ENCODE measurements at regions not wholly inside any gene's neighbourhood (a gene's known extent, or its start where the extent isn't known, plus 50 kb on each side); places are given as distances from the start of the nearest gene placed in this dataset.

- DNase-seq: no peak
These were observed 77.4 kb upstream of the CD93 start for GRCh38 chr20:23163562-23163961.

GRCh38 chr20:23162887-23163286 lies 76.8 kb upstream of the CD93 start:
- no peak for DNase-seq

- peak; percentile 18 for DNase-seq
These were observed 76.0 kb upstream of the CD93 start for GRCh38 chr20:23161968-23162696.

- DNase-seq: no peak
These were observed 75.2 kb upstream of the CD93 start for GRCh38 chr20:23161244-23161891.

- no peak for DNase-seq
These were observed 74.6 kb upstream of the CD93 start for GRCh38 chr20:23160536-23161243.

- DNase-seq: no peak
These were observed 73.8 kb upstream of the CD93 start for GRCh38 chr20:23159947-23160318.

GRCh38 chr20:23159256-23159946 lies 73.3 kb upstream of the CD93 start:
- no peak for DNase-seq

GRCh38 chr20:23157734-23158133 lies 71.6 kb upstream of the CD93 start:
- no peak for DNase-seq

- no peak for DNase-seq
These were observed 70.8 kb upstream of the CD93 start for GRCh38 chr20:23156842-23157423.

- peak; percentile 6 for DNase-seq
These were observed 70.2 kb upstream of the CD93 start for GRCh38 chr20:23156170-23156841.

GRCh38 chr20:23155141-23155590 lies 69.0 kb upstream of the CD93 start:
- DNase-seq: no peak

GRCh38 chr20:23153696-23154341 lies 67.7 kb upstream of the CD93 start:
- no peak for DNase-seq

GRCh38 chr20:23152902-23153301 lies 66.8 kb upstream of the CD93 start:
- DNase-seq: no peak

GRCh38 chr20:23152308-23152892 lies 66.3 kb upstream of the CD93 start:
- no peak for DNase-seq

- no peak for DNase-seq
These were observed 65.8 kb upstream of the CD93 start for GRCh38 chr20:23151885-23152284.

- DNase-seq: no peak
These were observed 65.0 kb upstream of the CD93 start for GRCh38 chr20:23151008-23151703.

GRCh38 chr20:23150304-23151007 lies 64.3 kb upstream of the CD93 start:
- DNase-seq: no peak

GRCh38 chr20:23149623-23150279 lies 63.6 kb upstream of the CD93 start:
- DNase-seq: no peak

GRCh38 chr20:23148731-23149570 lies 62.8 kb upstream of the CD93 start:
- DNase-seq: no peak

All from CD4-positive, alpha-beta T cell treated with Interleukin-21 for 1 hour (primary cell).